Esophagus squamous epithelium (tissue), 4 donors: ENCODE measurements at regions not wholly inside any gene's neighbourhood (a gene's known extent, or its start where the extent isn't known, plus 50 kb on each side); places are given as distances from the start of the nearest gene placed in this dataset.

Experiments
- CTCF ChIP-seq, 6 experiments: fragments of 450-650 bp in 4 of 6; fragments of 200-600 bp in 2 of 6; sonication (generic) in 2 of 6; IDR thresholded peaks; one replicate each; pipeline ENCODE4 v1.5.1; 2016 to 2019; ENCODE audit warnings: antibody characterized with exemption in 6 of 6, mild to moderate bottlenecking in 4 of 6, moderate library complexity in 4 of 6
- POLR2A ChIP-seq, 4 donors: fragments of 450-650 bp; IDR thresholded peaks; one replicate each; pipeline ENCODE4 v1.6.1; 2017; ENCODE audit warnings: antibody characterized with exemption in 4 of 4, mild to moderate bottlenecking in 4 of 4, moderate library complexity in 3 of 4

GRCh38 chrX:22594766-22595165 is 322.1 kb downstream of the CBLL2 start:
- TF ChIP-seq CTCF (IDR thresholded peaks at IDR 0.05), result no peak
- no peak for TF ChIP-seq POLR2A (IDR thresholded peaks at IDR 0.05)
